ENCODE measurements at regions not wholly inside any gene's neighbourhood (a gene's known extent, or its start where the extent isn't known, plus 50 kb on each side); places are given as distances from the start of the nearest gene placed in this dataset.
"Not testable (repeated sequence)": the region's sequence is repeated elsewhere in the genome, so short reads cannot be mapped to it uniquely, and the experiment has no call there.

DNA sequence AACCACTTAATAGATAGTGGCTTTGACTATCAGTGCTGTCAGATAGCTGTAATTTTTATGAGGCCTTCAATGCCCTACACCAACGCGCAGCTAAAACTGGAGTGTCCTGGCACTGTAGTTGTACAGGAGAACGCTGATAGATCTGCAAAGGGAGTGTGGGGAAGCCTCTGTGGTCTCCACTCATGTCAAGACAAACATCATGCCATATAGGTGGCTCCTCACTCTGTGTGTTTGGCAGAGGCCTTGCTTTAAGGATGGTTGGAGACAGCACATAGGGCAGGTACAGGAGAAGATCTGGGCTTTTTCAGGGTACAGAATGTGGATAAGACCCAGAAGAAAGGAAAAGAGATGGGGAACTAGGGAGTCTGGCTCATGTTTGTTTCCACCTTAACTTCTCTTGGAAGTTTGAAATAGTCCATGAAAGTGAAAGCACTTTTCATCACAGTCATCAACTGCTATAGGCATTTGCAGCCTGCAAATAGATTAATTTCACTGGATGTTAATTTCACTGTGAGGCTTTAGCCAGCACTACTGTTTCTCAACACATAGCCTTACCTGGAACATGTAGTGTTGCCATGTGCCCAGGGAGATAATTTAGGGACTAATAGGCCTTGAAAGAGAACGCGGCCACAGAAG lies 425.8 kb upstream of the TBL1XR1 start:
- TF ChIP-seq, protein P1, sequence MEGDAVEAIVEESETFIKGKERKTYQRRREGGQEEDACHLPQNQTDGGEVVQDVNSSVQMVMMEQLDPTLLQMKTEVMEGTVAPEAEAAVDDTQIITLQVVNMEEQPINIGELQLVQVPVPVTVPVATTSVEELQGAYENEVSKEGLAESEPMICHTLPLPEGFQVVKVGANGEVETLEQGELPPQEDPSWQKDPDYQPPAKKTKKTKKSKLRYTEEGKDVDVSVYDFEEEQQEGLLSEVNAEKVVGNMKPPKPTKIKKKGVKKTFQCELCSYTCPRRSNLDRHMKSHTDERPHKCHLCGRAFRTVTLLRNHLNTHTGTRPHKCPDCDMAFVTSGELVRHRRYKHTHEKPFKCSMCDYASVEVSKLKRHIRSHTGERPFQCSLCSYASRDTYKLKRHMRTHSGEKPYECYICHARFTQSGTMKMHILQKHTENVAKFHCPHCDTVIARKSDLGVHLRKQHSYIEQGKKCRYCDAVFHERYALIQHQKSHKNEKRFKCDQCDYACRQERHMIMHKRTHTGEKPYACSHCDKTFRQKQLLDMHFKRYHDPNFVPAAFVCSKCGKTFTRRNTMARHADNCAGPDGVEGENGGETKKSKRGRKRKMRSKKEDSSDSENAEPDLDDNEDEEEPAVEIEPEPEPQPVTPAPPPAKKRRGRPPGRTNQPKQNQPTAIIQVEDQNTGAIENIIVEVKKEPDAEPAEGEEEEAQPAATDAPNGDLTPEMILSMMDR (IDR thresholded peaks at IDR 0.05): no peak
- Mint-ChIP-seq H3K36me3 (ENCODE audit: low read depth) (peaks cover 3% of the 10 kb centered on the region), H3K4me3 (ENCODE audit: unreplicated experiment) (no peak overlapping the region), H3K9me3 (ENCODE audit: low read depth) (peaks cover 7% of the 10 kb centered on the region), H3K27me3 (ENCODE audit: low read depth) (no peaks in the 10 kb centered on the region), H3K27ac (ENCODE audit: unreplicated experiment) (no peak overlapping the region), H3K4me1 (ENCODE audit: low read depth) (peaks cover 68% of the 10 kb centered on the region)
- DNase-seq (ENCODE audit: low spot score): no peak

DNA sequence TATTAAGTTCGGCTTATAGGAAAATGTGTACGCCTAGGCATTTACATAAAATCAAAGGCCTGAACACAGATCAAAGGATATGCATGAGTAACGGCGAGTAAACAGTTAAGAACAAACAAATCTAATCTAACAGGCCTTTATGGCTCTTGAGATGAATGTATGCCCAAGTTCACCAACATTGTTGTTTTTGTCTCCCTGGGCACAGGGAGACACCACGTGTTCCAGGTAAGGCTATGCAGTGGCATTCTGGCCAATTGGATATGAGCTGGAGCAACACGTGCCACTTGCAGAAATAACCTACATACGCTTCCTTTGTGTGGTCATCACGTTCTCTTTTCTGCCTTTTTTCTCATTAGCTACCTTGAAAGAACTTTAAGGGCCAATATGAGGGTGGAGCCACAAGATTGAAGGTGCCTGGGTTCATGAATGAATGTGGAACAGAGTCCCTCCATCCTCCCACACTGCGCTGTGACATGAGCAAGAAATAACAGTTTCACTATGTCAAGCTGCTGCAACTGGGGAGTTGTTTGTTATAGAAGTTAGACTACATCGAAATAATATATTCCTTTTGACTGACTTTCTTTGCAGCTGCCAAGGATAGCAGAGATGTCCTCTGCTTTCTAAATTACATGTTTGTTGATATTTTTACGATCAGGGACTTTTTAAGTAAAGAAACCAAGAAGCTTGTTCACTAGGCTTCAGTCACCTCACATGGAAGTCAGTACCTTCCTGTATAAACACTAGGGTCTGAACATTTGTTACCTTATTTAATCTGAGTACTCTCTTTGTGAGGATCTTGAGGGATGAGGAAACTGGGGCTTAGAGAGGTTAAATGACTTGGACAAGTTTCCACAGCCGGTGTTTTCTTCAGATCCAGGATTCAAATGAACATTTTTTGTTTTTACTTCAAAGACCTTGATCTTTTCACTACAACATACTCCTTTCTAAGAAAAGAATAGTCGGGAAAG lies 427.5 kb upstream of the TBL1XR1 start:
- Mint-ChIP-seq H3K4me1 (ENCODE audit: low read depth) (peaks cover 66% of the 10 kb centered on the region), H3K27ac (ENCODE audit: unreplicated experiment) (peak overlapping the region; percentile 33), H3K9me3 (ENCODE audit: low read depth) (peaks cover 12% of the 10 kb centered on the region), H3K27me3 (ENCODE audit: low read depth) (no peaks in the 10 kb centered on the region), H3K4me3 (ENCODE audit: unreplicated experiment) (no peak overlapping the region), H3K36me3 (ENCODE audit: low read depth) (peaks cover 4% of the 10 kb centered on the region)
- TF ChIP-seq, protein P1 (IDR thresholded peaks at IDR 0.05): no peak
- DNase-seq (ENCODE audit: low spot score): no peak

DNA sequence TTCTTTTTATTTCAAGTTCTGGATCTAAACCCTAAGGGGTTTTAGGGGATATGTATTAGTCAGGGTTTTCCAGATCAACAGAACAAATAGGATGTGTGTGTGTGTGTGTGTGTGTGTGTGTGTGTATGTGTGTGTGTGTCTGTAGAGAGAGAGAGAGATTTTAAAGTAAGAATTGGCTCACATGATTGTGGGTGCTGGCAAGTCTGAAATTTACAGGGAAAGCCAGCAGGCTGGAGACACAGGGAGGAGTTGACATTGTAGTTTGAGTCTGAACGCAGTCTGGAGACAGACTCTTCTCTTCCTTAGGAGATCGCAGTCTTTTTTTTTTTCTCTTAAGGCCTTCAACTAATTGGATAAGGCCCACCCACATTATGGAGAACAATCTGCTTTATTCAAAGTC lies 428.8 kb upstream of the TBL1XR1 start:
- TF ChIP-seq, protein P1 (IDR thresholded peaks at IDR 0.05): no peak
- Mint-ChIP-seq H3K9me3 (ENCODE audit: low read depth) (peaks cover 12% of the 10 kb centered on the region), H3K36me3 (ENCODE audit: low read depth) (peaks cover 3% of the 10 kb centered on the region), H3K4me1 (ENCODE audit: low read depth) (peaks cover 58% of the 10 kb centered on the region), H3K4me3 (ENCODE audit: unreplicated experiment) (no peak overlapping the region), H3K27me3 (ENCODE audit: low read depth) (no peaks in the 10 kb centered on the region), H3K27ac (ENCODE audit: unreplicated experiment) (no peak overlapping the region)
- no peak for DNase-seq (ENCODE audit: low spot score)

DNA sequence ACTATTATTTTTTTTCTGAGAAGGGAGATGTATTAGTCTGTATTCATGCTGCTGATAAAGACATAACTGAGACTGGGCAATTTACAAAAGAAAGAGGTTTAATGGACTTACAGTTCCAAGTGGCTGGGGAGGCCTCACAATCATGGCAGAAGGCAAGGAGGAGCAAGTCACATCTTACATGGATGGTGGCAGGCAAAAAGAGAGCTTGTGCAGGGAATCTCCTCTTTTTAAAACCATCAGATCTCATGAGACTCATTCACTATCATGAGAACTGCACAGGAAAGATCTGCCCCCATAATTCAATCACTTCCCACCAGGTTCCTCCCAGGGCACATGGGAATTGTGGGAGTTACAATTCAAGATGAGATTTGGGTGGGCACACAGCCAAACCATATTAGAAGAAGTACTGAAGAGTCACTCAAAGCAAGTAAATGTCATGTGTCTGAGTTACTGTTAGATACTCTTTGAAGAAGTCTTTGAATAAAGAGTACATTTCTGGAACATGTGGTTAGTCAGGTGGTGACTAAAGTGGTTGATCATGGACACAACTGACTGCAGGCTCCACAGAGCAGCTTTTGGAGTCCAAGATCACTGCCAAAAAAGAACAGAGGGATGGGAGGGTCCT lies 430.9 kb upstream of the TBL1XR1 start:
- DNase-seq (ENCODE audit: low spot score); H3K27me3 Mint-ChIP-seq (ENCODE audit: low read depth); H3K4me3 Mint-ChIP-seq (ENCODE audit: unreplicated experiment); H3K27ac Mint-ChIP-seq (ENCODE audit: unreplicated experiment); H3K36me3 Mint-ChIP-seq (ENCODE audit: low read depth): not testable (repeated sequence)
- Mint-ChIP-seq H3K9me3 (ENCODE audit: low read depth) (peaks cover 12% of the 10 kb centered on the region), H3K4me1 (ENCODE audit: low read depth) (peaks cover 61% of the 10 kb centered on the region)

DNA sequence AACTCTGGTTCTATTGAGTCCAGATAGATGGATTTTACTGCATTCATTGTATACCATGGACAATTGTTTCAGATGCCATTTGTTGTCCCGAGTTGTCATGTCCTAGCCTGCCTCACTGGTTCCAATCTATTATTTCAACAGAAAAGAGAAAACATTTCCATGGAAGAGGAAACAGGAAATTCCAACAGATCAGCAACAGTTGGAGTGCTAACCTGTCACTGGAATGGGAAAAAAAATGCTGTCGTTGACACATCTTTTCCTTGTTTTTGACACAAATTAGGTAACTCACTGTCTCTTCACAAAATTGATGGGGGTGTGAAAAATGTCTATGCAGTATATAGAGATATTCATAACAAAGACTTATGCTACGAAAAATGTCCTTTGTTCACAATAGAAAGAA lies 432.0 kb upstream of the TBL1XR1 start:
- peaks cover 12% of the 10 kb centered on the region for H3K9me3 Mint-ChIP-seq (ENCODE audit: low read depth)
- TF ChIP-seq, protein P1 (IDR thresholded peaks at IDR 0.05): no peak
- H3K4me3 Mint-ChIP-seq (ENCODE audit: unreplicated experiment): no peak overlapping the region
- DNase-seq (ENCODE audit: low spot score): no peak
- peaks cover 3% of the 10 kb centered on the region for H3K36me3 Mint-ChIP-seq (ENCODE audit: low read depth)
- H3K4me1 Mint-ChIP-seq (ENCODE audit: low read depth): peaks cover 67% of the 10 kb centered on the region
- no peaks in the 10 kb centered on the region for H3K27me3 Mint-ChIP-seq (ENCODE audit: low read depth)
- no peak overlapping the region for H3K27ac Mint-ChIP-seq (ENCODE audit: unreplicated experiment)

All from chondrocyte (in vitro differentiated cells).